Activated CD4-positive, alpha-beta T cell treated with anti-CD3 and anti-CD28 coated beads, Interleukin-2, Interleukin-4, amounts not matched to agents 100 ng/mL and 50 ng/mL, durations not matched to agents 16 hours and 8 hours (primary cell): ENCODE measurements at regions not wholly inside any gene's neighbourhood (a gene's known extent, or its start where the extent isn't known, plus 50 kb on each side); places are given as distances from the start of the nearest gene placed in this dataset.

ENCODE experiments used
- DNase-seq: peaks from one replicate; pipeline ENCODE4 v3.0.0-alpha.2; 2020; ENCODE audit warnings: low spot score

GRCh38 chr11:70703141-70704064, 305.1 kb downstream of the CTTN start:
- DNase-seq, result no peak

- no peak for DNase-seq
Measured at GRCh38 chr11:70705097-70705496, 306.8 kb downstream of the CTTN start.

- DNase-seq, result no peak
Measured at GRCh38 chr11:70705930-70706329, 307.6 kb downstream of the CTTN start.

DNA sequence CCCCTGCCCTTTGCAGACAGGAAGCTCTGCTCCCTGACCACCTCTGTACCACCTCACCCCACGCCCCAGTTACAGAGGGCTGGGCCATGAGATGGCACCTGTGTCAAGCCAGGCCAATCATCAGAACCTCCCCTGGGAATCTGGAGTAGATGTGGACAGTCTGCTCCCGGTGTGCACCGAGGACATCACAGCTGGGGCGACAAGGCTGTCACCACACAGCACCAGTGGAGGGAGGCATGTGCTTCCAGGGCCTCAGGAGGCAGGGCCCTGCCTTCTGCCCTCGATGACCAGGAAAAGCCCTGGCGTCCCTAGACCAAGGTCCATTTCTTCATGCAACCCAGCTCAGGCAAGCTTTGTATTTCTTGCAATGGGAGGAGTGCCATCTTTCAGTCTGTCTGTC, 309.5 kb downstream of the CTTN start:
- no peak for DNase-seq

DNA sequence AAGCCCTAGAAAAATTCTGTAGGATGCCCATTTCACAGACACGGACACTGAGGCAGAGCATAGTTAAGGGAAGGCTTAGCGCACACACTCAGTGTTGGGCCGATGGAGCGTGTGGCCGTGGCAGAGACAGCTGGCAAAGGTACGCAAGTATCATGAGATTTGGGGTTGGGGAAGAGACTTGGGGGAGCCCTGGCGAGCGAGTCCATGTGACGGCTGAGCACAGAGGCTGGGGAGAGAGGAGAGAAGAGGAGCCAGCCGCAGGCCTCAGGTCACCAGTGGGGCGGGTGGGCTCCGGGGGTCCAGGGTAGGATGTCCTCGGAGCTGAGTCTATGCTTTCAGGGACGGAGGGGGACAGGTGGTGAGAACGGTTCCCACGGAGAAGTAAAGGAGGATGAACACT, 311.3 kb downstream of the CTTN start:
- DNase-seq, result no peak

- DNase-seq, result no peak
Measured at GRCh38 chr11:70710192-70710591, 311.9 kb downstream of the CTTN start.

- DNase-seq, result no peak
Measured at GRCh38 chr11:70710601-70711000, 312.3 kb downstream of the CTTN start.

GRCh38 chr11:70711095-70711910, 313.0 kb downstream of the CTTN start:
- no peak for DNase-seq

DNA sequence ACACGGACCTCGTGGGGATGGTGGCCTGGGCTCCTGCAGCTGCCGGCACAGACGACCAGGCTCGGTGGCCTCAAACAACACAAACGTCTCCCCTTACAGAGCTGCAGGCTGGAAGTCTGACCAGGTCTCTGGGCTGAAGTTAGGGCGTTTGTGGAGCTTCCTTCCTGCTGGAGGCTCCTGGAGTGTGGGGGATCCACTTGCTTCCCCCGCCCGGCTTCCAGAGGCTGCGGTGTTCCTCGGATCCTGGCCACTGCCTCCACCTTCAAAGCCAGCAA, 313.5 kb downstream of the CTTN start:
- DNase-seq, result no peak

DNA sequence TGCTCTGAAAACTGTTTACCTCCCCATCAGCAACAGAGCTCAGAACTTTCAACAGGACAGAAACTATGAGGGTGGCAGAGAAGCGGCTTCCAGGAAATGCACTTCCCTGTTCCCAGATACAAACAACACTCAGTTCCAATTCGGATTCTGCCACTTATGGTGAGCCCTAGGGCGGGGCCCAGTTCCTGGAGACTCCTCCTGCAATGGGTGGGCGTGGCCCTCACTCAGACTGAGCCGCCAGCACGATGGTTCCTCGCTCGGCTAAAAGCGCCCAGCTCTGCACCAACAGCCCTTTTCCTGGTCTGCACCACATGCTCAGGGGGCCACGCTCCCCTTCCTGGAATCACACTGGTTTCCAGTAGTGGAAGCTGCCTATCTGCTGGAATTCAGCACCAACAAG, 314.1 kb downstream of the CTTN start:
- DNase-seq, result no peak

DNA sequence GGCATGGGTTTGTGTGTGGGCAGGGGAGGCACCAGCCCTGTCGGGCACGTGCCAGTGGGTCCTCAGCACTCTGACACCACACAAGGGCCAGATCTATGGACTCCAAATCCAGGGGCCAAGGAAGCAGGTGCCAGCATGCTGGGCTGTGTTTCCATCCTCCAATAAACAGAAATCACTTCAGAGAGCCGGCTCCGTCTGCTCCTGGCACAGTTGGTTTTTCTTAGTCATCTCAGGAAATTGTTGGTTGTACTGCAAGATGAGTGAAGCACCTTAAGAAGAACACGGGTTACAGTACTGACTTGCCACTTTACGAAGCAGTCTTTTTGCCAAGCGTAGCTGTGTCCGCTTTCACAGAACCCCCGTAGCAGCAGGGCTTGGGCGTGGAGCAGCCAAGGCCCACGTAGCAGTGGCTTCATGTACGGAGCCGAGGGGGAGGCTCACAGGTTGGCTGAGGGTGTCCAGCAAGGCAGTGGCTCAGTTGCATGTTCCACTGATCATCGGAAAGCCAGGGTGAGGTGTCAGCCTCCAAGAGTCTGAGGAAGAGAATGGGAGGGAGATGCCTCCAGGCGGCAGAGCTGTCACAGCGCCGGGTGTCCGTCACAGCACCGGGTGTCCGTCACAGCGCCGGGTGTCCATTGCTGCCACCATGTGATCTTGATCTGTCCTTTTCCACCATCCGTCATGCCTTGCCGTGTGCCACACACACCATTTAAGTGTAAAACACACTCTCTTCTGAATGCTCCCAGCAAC, 314.9 kb downstream of the CTTN start:
- DNase-seq, result peak; percentile 11

DNA sequence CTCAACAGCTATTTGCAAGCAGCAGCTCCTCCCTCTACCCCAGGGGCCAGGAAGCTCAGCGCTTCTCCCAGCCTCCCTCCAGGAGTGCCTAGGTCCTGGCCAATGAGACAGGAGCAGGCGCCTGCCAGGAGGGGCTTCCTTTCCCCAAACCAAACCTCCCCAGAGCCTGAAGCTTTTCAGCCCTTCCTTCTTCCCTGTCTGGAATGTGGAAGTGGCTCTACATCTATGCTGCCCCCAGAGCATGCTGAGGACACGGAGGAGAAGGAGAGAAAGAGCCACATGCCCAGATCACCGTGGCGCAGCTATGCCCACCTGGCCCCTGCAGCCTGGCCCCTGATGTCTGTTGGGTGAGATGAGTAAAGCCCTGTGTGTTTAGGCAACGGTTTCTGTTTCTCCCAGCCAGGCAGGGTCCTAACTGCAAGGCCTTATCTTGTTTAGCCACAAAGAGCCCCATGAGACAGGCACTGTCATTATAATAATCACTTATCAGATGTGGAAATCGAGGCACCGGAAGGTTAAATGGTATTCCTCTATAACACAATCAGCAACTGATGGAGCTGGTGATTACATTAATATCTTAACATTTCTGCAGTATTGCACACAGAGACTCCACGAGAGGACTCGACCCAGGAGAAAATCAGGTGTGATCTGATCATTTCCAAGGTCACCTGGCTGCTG, 315.8 kb downstream of the CTTN start:
- no peak for DNase-seq

DNA sequence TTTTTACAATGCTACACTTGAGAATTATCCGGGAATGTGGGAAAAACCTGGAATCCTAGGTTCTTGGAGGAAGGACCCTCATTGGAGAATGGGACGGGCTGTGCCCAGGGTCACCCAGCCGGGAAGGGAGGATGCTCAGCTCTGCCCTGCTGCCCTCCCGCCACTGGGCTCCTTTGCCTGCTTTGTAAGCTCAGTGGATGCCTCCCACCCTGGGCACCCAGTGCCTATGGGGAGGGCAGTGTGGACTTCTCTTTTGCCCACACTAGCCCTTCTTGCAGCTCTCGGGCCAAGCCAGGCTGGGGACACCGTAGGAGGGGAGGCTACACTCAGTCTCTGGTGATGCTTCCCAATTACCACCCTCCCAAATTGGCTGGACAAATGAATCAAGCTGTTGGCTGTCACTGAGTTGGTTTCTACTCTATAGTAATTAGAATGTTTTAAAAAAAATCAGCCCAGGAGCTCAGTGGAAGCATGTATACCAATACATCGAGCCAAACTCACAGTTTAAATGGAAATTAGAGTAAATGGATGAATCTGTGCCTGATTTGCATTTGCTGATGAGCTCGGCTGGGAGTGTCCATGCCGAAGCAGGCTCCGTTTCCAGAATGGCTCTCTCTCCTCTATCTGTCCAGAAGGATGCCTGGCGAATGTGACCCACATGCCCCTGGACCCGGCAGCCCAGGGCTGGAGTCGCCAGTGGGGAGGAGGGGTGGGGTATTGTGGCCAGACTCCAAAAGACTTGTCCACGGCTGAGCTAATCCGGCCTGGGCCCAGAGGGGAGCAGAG, 317.0 kb downstream of the CTTN start:
- DNase-seq, result no peak

DNA sequence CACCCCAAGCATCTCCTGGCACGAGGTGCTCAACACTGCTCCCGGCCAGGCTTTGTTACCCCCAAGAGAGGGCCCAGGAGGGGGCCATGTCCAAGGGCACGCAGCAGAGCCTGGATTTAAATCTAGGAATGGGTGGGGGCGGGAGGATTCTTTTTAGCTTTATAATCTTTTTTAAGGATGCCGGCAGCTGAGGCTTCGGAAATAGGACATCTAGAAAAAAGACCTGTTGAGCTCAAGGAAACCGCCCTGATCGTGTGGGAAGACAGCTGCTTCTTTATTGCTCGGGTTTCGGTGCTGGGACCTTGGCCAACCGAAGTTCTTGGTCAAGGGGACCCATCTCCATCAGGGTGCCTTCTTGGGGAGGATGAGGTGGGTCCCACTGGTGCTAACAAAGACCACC, 317.9 kb downstream of the CTTN start:
- DNase-seq, result no peak

DNA sequence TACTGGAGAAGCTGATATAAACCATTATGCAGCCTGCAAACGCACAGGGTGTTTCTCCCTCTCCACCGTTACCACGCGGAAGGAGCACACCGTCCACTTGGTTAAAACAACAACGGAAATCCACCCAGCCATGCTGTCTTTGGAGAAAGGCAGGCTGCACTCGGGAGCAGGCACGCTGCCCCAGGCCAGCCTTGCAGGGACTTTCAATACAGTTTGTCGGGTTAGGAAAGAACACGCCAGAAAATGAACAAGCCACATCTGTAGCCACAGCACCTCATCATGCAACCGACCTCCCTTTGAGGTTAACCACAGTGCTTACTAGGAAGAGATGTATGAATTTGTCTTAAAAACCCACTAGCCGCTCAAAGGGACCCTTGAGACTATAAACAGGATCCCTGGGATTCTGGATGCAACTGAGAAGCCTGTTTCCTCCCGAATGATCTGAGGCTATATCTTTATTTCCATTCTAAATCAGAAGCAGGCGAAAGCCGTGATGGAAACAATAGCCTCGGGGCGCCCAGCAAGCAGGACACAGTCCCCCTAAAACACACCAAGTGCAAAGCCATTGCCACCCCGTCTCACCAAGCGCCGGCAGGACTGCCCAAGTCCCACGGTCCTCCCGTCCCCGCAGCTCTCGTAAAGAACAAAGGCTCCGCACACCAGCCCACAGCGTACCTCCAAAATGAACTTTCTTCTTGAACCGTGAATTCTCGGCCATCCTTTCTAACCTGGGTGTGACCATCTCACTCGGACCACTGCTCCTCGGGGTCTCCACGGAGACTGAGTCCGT, 318.9 kb downstream of the CTTN start:
- DNase-seq, result peak; percentile 6

- no peak for DNase-seq
Measured at GRCh38 chr11:70717936-70718595, 319.7 kb downstream of the CTTN start.

DNA sequence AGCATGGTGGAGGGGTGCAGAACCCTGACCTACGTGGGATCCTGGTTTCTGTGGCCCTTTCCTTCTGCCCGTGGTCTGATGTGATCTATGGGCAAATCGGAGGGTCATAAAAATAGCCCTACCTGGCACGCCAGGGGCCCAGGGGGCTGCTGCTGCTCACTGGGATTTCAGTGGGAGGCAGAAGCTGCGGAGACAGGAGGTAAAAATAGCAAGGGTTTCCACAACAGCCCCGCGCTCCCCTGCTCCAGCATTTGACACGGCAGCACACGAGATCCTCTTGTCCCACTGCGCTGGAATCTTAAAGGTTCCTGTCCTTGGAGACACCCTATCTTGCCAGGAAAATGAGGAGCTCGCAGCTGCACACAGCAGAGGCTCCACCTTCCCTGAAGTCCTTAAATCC, 321.2 kb downstream of the CTTN start:
- no peak for DNase-seq

DNA sequence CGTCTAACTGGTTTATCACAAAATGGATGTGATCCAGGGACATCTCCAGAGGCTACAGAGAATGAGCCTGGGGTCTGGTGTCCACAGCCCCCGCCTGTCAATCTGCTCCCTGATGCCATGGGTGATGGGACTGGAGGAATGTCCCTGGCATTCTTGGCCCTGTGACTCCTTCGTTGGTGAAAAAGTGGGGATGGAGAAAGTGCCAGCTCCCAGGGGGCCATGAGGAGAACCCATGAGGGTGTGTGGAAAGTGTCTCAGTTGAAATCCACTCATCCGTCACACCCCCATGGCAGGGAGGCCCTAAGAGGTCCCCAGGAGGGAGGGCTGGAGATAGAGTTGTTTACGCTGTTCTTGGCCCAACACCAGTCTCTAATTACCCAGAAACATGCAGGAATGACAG, 322.0 kb downstream of the CTTN start:
- no peak for DNase-seq

GRCh38 chr11:70721006-70721405, 322.7 kb downstream of the CTTN start:
- DNase-seq, result no peak

GRCh38 chr11:70725278-70725677, 326.9 kb downstream of the CTTN start:
- DNase-seq, result no peak
